Osteoblast (primary cell): ENCODE measurements at regions not wholly inside any gene's neighbourhood (a gene's known extent, or its start where the extent isn't known, plus 50 kb on each side); places are given as distances from the start of the nearest gene placed in this dataset.

ENCODE experiments used
- DNase-seq: peaks from one replicate; pipeline ENCODE4 v3.0.0; 2011; ENCODE audit warnings: low spot score, mixed read lengths; ENCODE audit not compliant: insufficient read length; ENCODE audit errors: missing footprints
- H2AFZ ChIP-seq: 2 replicates; pipeline ENCODE4 v1.6.0; 2011; ENCODE audit warnings: mild to moderate bottlenecking, low read length
- H3K27ac ChIP-seq: 2 replicates; pipeline ENCODE4 v1.5.1; 2011; ENCODE audit warnings: mild to moderate bottlenecking, low read depth, low read length, moderate library complexity
- H3K27me3 ChIP-seq: 2 replicates; pipeline ENCODE4 v1.6.0; 2012; ENCODE audit warnings: mild to moderate bottlenecking, control low read depth, inconsistent platforms, low read length, moderate library complexity; ENCODE audit not compliant: insufficient read depth
- H3K36me3 ChIP-seq: 2 replicates; pipeline ENCODE4 v1.5.1; 2011; ENCODE audit warnings: mild to moderate bottlenecking, low read length, control low read depth, moderate library complexity; ENCODE audit not compliant: insufficient read depth
- H3K4me1 ChIP-seq: 2 replicates; pipeline ENCODE4 v1.5.1; 2011; ENCODE audit warnings: mild to moderate bottlenecking, low read length, control low read depth, moderate library complexity; ENCODE audit not compliant: insufficient read depth
- H3K4me2 ChIP-seq: 2 replicates; pipeline ENCODE4 v1.6.0; 2011; ENCODE audit warnings: mild to moderate bottlenecking, low read length; ENCODE audit not compliant: insufficient read depth
- H3K4me3 ChIP-seq: fragments of 200-600 bp; sonication (generic); 3 replicates; pipeline ENCODE4 v1.5.1; 2012; ENCODE audit warnings: mild to moderate bottlenecking, low read length, inconsistent platforms; ENCODE audit not compliant: insufficient read depth
- H3K79me2 ChIP-seq: 2 replicates; pipeline ENCODE4 v1.6.0; 2012; ENCODE audit warnings: mild to moderate bottlenecking, low read length, control low read depth, inconsistent platforms; ENCODE audit not compliant: insufficient read depth
- H3K9me3 ChIP-seq: 2 replicates; pipeline ENCODE4 v1.5.1; 2011; ENCODE audit warnings: low read depth, low read length, control low read depth
- H4K20me1 ChIP-seq: 2 replicates; pipeline ENCODE4 v1.6.0; 2012; ENCODE audit warnings: mild to moderate bottlenecking, low read length, control low read depth; ENCODE audit not compliant: insufficient read depth
- CTCF ChIP-seq: IDR thresholded peaks from 2 replicates; pipeline ENCODE4 v1.5.1; 2011; ENCODE audit warnings: mild to moderate bottlenecking, low read depth, low read length, moderate library complexity; ENCODE audit errors: extremely low read depth

- H3K79me2 ChIP-seq = no peaks in the 10 kb centered on the region
- DNase-seq = peak; percentile 61
- H3K4me1 ChIP-seq = no peaks in the 10 kb centered on the region
- TF ChIP-seq CTCF = peak; percentile 18
- H2AFZ ChIP-seq = no peak overlapping the region
- H3K27me3 ChIP-seq = peaks cover 35% of the 10 kb centered on the region
- no peaks in the 10 kb centered on the region for H3K36me3 ChIP-seq
- H4K20me1 ChIP-seq = no peaks in the 10 kb centered on the region
- H3K4me2 ChIP-seq = no peak overlapping the region
- no peak overlapping the region for H3K27ac ChIP-seq
- H3K4me3 ChIP-seq = no peak overlapping the region
- no peaks in the 10 kb centered on the region for H3K9me3 ChIP-seq
Measured at GRCh38 chr10:77692782-77693181, 55.2 kb upstream of the KCNMA1 start.

- Histone ChIP-seq H3K4me2 (no peak overlapping the region), H3K79me2 (no peaks in the 10 kb centered on the region), H4K20me1 (no peaks in the 10 kb centered on the region), H3K4me3 (no peak overlapping the region), H3K27me3 (peaks cover 53% of the 10 kb centered on the region), H3K4me1 (no peaks in the 10 kb centered on the region), H3K9me3 (no peaks in the 10 kb centered on the region), H2AFZ (no peak overlapping the region), H3K27ac (no peak overlapping the region), H3K36me3 (no peaks in the 10 kb centered on the region)
- DNase-seq = no peak
- TF ChIP-seq CTCF = no peak
Measured at GRCh38 chr10:77689339-77689738, 51.7 kb upstream of the KCNMA1 start.

- H3K36me3 ChIP-seq = no peaks in the 10 kb centered on the region
- H4K20me1 ChIP-seq = no peaks in the 10 kb centered on the region
- no peaks in the 10 kb centered on the region for H3K79me2 ChIP-seq
- peaks cover 58% of the 10 kb centered on the region for H3K27me3 ChIP-seq
- H2AFZ ChIP-seq = no peak overlapping the region
- no peak for DNase-seq
- no peak for TF ChIP-seq CTCF
- no peaks in the 10 kb centered on the region for H3K9me3 ChIP-seq
- no peak overlapping the region for H3K4me3 ChIP-seq
- H3K4me1 ChIP-seq = no peaks in the 10 kb centered on the region
- no peak overlapping the region for H3K27ac ChIP-seq
- no peak overlapping the region for H3K4me2 ChIP-seq
Measured at GRCh38 chr10:77687621-77688020, 50.0 kb upstream of the KCNMA1 start.
